Left lung (tissue), 4 donors: ENCODE measurements at regions not wholly inside any gene's neighbourhood (a gene's known extent, or its start where the extent isn't known, plus 50 kb on each side); places are given as distances from the start of the nearest gene placed in this dataset.

Experiments used
- ATAC-seq: fragments of 200-7000 bp; cut with Tn5 transposase; one replicate; pipeline ENCODE4 v1.9.1; 2020; ENCODE audit warnings: moderate library complexity
- DNase-seq, 4 donors: peaks; one replicate each; pipeline ENCODE4 v3.0.0-alpha.2; 2013 to 2020
- H3K27ac ChIP-seq, 2 donors: fragments of 200-600 bp; sonication (generic) in 1 of 2; one replicate each; pipeline versions ENCODE4 v1.5.0 to v1.8.0; 2020 to 2021
- H3K27me3 ChIP-seq, 2 donors: fragments of 200-600 bp; sonication (generic) in 1 of 2; one replicate each; pipeline versions ENCODE4 v1.5.0 to v1.8.0; 2020 to 2021
- H3K36me3 ChIP-seq, 2 donors: fragments of 200-600 bp; sonication (generic) in 1 of 2; one replicate each; pipeline versions ENCODE4 v1.5.0 to v1.8.0; 2020 to 2021
- H3K4me1 ChIP-seq, 2 donors: fragments of 200-600 bp; one replicate each; pipeline ENCODE4 v1.8.0; 2021
- H3K4me3 ChIP-seq, 2 donors: fragments of 200-600 bp; sonication (generic) in 1 of 2; one replicate each; pipeline versions ENCODE4 v1.5.0 to v1.8.0; 2020 to 2021; ENCODE audit warnings: mild to moderate bottlenecking in 1 of 2
- H3K9me3 ChIP-seq, 2 donors: fragments of 200-600 bp; sonication (generic) in 1 of 2; one replicate each; pipeline versions ENCODE4 v1.5.0 to v1.8.0; 2020 to 2021
- intact Hi-C, 2 donors: fragments of 100-400 bp; cut with DNase I; formaldehyde crosslinking; loops; one replicate each; pipeline versions ENCODE4 v1.11.2 to v1.14.2; 2022
- TF ChIP-seq, protein P1 (sequence below), 2 donors: fragments of 200-600 bp; sonication (generic) in 1 of 2; IDR thresholded peaks; one replicate each; pipeline versions ENCODE4 v1.5.0 to v1.8.0; 2021; ENCODE audit warnings: antibody characterized with exemption in 2 of 2
- donor health status: DM: no; HTN: yes; CAD: no.
- donor health status: DM: no; HTN: no; CAD: no.

DNA sequence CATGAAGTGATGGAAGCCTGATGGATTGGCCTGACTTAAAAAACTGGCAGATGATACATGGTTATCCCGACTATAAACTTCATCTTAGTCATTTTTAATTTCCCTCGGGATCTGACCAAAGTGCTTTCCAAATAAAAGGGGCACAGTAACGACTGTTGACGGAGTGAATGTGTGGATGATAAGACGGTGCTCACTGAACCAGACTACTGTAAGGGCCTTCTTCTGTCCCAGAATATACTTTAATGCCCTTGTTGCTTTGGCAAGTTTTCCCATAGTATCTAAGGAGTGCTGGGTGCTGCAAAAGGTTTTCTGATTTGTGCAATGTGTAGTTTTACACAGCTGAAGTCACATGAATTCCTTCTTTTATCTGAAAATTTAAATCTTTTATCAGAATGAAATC is 373.5 kb downstream of the DSEL start:
- Histone ChIP-seq H3K27ac (no peak overlapping the region), H3K36me3 (no peaks in the 10 kb centered on the region), H3K4me1 (no peaks in the 10 kb centered on the region), H3K4me3 (no peak overlapping the region), H3K27me3 (no peaks in the 10 kb centered on the region), H3K9me3 (no peaks in the 10 kb centered on the region)
- ATAC-seq: no peak
- TF ChIP-seq, protein P1, sequence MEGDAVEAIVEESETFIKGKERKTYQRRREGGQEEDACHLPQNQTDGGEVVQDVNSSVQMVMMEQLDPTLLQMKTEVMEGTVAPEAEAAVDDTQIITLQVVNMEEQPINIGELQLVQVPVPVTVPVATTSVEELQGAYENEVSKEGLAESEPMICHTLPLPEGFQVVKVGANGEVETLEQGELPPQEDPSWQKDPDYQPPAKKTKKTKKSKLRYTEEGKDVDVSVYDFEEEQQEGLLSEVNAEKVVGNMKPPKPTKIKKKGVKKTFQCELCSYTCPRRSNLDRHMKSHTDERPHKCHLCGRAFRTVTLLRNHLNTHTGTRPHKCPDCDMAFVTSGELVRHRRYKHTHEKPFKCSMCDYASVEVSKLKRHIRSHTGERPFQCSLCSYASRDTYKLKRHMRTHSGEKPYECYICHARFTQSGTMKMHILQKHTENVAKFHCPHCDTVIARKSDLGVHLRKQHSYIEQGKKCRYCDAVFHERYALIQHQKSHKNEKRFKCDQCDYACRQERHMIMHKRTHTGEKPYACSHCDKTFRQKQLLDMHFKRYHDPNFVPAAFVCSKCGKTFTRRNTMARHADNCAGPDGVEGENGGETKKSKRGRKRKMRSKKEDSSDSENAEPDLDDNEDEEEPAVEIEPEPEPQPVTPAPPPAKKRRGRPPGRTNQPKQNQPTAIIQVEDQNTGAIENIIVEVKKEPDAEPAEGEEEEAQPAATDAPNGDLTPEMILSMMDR (IDR thresholded peaks at IDR 0.05): no peak
- DNase-seq: no peak
- intact Hi-C loops: no loop called here

DNA sequence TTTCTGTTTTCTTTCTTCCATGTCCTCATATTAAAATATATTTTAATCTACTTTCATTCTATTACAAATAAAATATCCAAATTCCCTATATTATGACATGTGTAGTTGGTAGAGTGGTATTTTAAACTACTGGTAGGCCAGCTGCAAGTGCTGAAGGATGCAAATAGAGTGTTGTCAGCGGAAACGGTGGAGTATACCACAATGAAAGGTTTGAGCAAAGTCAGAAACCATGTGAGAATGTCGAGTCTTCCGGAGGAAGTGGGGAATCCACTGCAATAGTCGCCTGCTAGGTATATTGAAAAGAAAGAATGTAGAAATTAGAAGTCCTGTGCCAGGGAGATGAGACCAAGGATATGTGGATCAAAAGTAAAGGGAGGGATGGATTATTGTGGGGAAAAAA is 373.9 kb downstream of the DSEL start:
- no peaks in the 10 kb centered on the region for H3K27me3 ChIP-seq
- no peak overlapping the region for H3K4me3 ChIP-seq
- no peaks in the 10 kb centered on the region for H3K4me1 ChIP-seq
- no peaks in the 10 kb centered on the region for H3K9me3 ChIP-seq
- no peaks in the 10 kb centered on the region for H3K36me3 ChIP-seq
- intact Hi-C loops: no loop called here
- TF ChIP-seq, protein P1 (IDR thresholded peaks at IDR 0.05): no peak
- no peak overlapping the region for H3K27ac ChIP-seq
- DNase-seq (no peak), ATAC-seq (no peak)

DNA sequence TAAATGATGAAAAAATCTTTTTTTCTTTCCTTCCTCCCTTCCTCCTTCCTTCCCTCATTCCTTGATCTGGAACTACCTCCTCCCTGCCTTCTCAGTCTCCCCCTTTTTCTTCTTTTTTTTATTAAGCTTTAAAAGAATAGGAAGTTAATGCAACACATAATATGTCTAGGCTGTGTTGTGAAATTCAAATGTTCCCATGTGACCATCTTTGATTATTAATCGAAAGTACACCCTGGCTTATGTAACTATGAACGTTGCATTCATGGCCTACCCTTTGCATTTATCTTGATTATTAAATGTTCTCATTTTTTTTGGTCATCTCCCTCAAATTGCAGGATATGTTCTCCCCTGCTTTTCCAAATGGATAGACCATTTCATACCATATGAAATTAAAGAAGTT is 376.0 kb downstream of the DSEL start:
- H3K9me3 ChIP-seq: no peaks in the 10 kb centered on the region
- no peak for ATAC-seq

DNA sequence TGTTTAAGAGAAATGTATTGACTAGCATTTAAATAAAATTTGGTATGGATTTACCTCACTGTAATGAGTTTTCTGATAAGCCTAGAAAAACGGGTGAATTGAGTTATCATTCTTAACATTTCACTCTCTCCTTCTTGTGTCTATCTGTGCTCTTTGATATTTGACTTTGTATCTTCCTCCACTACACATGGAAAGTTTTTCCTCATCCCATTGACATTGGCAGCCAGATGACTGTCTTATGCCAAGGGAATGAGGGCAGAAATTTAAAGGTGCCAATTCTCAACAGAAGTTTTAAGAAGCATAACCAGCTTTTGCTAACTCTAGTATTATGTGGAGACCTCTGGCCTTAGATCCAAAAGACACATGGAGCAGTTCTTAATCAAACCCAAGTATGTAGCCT is 376.6 kb downstream of the DSEL start:
- no peak for DNase-seq
- no peak overlapping the region for H3K4me3 ChIP-seq
- no peaks in the 10 kb centered on the region for H3K27me3 ChIP-seq
- TF ChIP-seq, protein P1 (IDR thresholded peaks at IDR 0.05): no peak
- H3K4me1 ChIP-seq: no peaks in the 10 kb centered on the region
- intact Hi-C loops: no loop called here
- no peaks in the 10 kb centered on the region for H3K9me3 ChIP-seq
- no peak overlapping the region for H3K27ac ChIP-seq
- no peak for ATAC-seq
- no peaks in the 10 kb centered on the region for H3K36me3 ChIP-seq

More for the DNA sequence above, 376.0 kb downstream of the DSEL start:
- intact Hi-C loops: no loop called here
- no peak overlapping the region for H3K4me3 ChIP-seq
- H3K36me3 ChIP-seq: no peaks in the 10 kb centered on the region
- H3K27me3 ChIP-seq: no peaks in the 10 kb centered on the region
- H3K4me1 ChIP-seq: no peaks in the 10 kb centered on the region
- no peak for DNase-seq
- no peak overlapping the region for H3K27ac ChIP-seq
- TF ChIP-seq, protein P1 (IDR thresholded peaks at IDR 0.05): no peak

DNA sequence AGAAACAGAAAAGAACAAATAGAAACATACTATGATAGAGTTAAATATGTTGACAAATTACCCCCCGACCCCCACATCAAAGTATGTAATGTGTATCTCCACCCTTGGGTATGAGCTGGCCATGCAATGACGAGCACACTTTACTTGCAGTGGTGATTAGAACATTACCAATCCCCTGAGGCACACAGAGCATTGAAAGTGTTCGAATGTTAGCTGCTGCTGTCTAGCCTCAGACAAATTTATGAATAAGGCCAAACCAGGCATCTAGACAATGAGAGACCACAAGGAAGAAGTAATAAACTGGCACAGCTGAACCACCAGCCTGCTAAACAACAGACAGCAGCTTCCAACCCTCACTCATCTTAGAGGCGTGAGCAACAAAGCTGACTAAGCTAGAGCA is 380.5 kb downstream of the DSEL start:
- Histone ChIP-seq H3K9me3 (no peaks in the 10 kb centered on the region), H3K27me3 (no peaks in the 10 kb centered on the region), H3K4me3 (no peak overlapping the region), H3K36me3 (no peaks in the 10 kb centered on the region), H3K4me1 (no peaks in the 10 kb centered on the region), H3K27ac (no peak overlapping the region)
- TF ChIP-seq, protein P1 (IDR thresholded peaks at IDR 0.05): no peak
- no peak for DNase-seq
- no peak for ATAC-seq
- intact Hi-C loops: no loop called here
